ENCODE measurements at regions not wholly inside any gene's neighbourhood (a gene's known extent, or its start where the extent isn't known, plus 50 kb on each side); places are given as distances from the start of the nearest gene placed in this dataset.

DNA sequence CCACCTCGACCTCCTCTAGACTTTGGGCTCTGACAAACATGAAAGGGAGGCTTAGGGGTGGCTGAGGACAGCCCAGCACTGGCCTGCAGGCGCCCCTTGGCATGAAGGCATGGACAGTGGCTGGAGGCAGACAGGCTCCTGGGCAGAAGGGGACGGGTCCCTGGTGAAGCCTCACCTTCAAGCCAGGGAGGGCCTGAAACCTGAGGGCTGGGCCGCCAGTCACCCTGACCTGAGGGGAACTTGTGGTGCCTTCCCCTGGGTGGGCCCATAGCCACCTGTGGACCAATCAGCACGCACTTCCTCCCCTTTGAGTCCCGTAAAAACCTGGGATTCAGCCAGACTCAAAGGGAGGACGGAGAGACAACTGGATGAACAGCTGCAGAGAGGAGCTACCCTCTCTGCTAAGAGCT, 90.4 kb upstream of the PUM3 start:
- Histone ChIP-seq H3K4me3 (replicated peaks in 1 of 3) (no peak overlapping the region), H3K27me3 (no peaks in the 10 kb centered on the region), H3K9me3 (no peaks in the 10 kb centered on the region), H3K4me1 (no peaks in the 10 kb centered on the region), H3K36me3 (no peaks in the 10 kb centered on the region), H3K27ac (no peak overlapping the region)
- WGBS, 2 donors, result 80 to 81% methylated on average over 4 to 7 of the region's 7 CpGs
- TF ChIP-seq, protein P1, sequence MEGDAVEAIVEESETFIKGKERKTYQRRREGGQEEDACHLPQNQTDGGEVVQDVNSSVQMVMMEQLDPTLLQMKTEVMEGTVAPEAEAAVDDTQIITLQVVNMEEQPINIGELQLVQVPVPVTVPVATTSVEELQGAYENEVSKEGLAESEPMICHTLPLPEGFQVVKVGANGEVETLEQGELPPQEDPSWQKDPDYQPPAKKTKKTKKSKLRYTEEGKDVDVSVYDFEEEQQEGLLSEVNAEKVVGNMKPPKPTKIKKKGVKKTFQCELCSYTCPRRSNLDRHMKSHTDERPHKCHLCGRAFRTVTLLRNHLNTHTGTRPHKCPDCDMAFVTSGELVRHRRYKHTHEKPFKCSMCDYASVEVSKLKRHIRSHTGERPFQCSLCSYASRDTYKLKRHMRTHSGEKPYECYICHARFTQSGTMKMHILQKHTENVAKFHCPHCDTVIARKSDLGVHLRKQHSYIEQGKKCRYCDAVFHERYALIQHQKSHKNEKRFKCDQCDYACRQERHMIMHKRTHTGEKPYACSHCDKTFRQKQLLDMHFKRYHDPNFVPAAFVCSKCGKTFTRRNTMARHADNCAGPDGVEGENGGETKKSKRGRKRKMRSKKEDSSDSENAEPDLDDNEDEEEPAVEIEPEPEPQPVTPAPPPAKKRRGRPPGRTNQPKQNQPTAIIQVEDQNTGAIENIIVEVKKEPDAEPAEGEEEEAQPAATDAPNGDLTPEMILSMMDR (IDR thresholded peaks at IDR 0.05), result no peak
- TF ChIP-seq POLR2A (IDR thresholded peaks at IDR 0.05), result no peak
- intact Hi-C loops (cut with DNase I), result no loop called here
- DNase-seq, result no peak

DNA sequence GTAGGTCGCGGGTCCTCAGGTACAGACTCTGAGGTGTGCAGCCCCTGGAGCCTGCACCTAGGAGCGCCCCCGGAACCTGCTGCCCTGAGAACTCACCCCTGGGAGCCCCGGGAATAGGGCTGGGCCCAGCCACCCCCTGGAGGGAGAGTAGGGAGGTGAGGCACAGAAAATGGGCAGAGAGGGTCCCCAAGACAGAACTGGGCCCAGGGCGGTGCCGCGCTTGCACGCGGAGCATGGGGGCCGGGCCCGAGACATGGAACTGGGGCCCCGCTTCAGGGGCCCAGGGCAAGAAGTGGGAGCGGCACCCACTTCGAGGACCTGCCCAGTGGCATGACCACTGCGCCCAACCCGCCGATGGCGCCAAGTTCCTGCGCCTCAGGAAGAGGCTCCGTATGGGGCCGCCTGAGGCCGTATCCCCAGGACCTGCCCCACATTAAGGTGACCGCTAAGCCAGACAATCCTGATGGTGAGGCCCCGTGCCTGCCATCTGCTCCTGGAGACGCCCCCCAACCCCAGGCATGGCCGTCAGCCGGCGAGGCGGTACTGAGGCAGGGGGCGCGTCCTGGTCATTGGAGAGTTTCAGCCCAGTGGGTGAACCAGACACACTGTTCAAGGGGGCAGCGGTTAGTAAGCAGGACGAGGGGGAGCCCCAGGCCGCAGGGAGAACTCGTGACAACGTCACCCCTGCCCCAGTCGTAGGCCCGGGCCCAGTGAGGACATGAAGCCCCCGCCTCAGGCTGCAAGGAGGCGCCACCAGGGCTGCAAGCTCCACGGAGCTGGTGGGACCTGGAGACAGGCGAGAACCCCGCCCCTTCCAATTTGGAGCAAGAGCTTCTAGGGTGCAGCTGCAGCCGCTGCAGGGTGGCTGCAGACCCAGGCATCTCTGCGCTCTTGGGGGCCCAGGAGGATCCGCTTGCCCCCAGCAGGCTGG, 89.5 kb upstream of the PUM3 start:
- DNase-seq, result no peak
- intact Hi-C loops (cut with DNase I), result no loop called here
- WGBS, 2 donors, result 85 to 93% methylated on average over 16 to 38 of the region's 47 CpGs

DNA sequence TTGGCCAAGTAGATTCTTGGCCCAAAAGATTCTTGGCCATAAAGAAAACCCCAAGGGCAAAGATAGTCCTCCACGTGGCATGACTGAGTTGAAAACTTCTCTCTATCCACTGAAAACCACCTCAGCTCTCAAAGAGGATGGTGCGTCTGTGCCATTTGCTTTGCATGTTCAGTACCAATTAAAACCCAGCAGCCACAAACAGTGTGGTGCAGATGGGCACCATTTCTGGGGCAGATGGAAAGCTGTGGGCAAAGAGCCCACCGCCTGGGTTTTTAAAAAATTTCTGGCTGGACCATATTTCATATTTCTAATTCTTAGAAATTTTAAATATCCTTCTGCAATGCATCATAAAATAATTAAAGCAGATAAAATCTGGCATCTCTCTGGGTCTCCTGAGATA, 84.5 kb upstream of the PUM3 start:
- Histone ChIP-seq H3K9me3 (no peaks in the 10 kb centered on the region), H3K36me3 (no peaks in the 10 kb centered on the region), H3K4me3 (replicated peaks in 1 of 3) (no peak overlapping the region), H3K27ac (no peak overlapping the region), H3K27me3 (no peaks in the 10 kb centered on the region), H3K4me1 (no peaks in the 10 kb centered on the region)
- TF ChIP-seq, protein P1 (IDR thresholded peaks at IDR 0.05), result no peak
- no peak for TF ChIP-seq POLR2A (IDR thresholded peaks at IDR 0.05)
- intact Hi-C loops (cut with DNase I), result no loop called here
- WGBS, 2 donors, result 78 to 83% methylated on average over 3 of the region's 3 CpGs
- DNase-seq, result no peak

More for the DNA sequence above, 89.5 kb upstream of the PUM3 start:
- H3K4me3 ChIP-seq (replicated peaks in 1 of 3), result no peak overlapping the region
- no peaks in the 10 kb centered on the region for H3K9me3 ChIP-seq
- H3K36me3 ChIP-seq, result no peaks in the 10 kb centered on the region
- H3K27me3 ChIP-seq, result no peaks in the 10 kb centered on the region
- H3K4me1 ChIP-seq, result no peaks in the 10 kb centered on the region
- no peak overlapping the region for H3K27ac ChIP-seq
- no peak for TF ChIP-seq POLR2A (IDR thresholded peaks at IDR 0.05)
- TF ChIP-seq, protein P1 (IDR thresholded peaks at IDR 0.05), result no peak

DNA sequence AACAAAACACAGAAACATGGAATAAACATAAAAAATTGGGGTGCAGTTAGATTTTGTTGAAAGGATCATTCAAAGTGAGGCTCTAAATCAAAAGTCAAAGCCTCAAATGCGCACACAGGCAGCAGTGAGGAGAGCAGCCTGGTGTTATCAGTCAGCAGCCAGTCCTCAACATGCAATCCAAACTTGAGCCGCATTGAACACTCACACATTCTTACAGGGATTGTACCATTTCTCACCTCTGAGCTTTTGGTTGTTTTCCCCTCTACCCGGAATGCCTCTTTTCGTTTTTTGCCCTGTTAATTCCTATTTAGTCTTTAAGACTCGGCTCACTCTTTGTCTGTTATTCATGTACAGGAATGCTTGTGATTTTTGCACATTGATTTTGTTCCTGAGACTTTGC, 81.1 kb upstream of the PUM3 start:
- TF ChIP-seq POLR2A (IDR thresholded peaks at IDR 0.05), result no peak
- TF ChIP-seq, protein P1 (IDR thresholded peaks at IDR 0.05), result no peak
- H3K4me1 ChIP-seq, result peaks cover 0 to under 1% of the 10 kb centered on the region in 2 donors
- H3K36me3 ChIP-seq, result no peaks in the 10 kb centered on the region
- no peak overlapping the region for H3K27ac ChIP-seq
- no peaks in the 10 kb centered on the region for H3K27me3 ChIP-seq
- H3K4me3 ChIP-seq (replicated peaks in 1 of 3), result no peak overlapping the region
- no peak for DNase-seq
- WGBS, 2 donors, result 60 to 71% methylated on average over 5 of the region's 5 CpGs
- intact Hi-C loops (cut with DNase I), result no loop called here
- no peaks in the 10 kb centered on the region for H3K9me3 ChIP-seq

DNA sequence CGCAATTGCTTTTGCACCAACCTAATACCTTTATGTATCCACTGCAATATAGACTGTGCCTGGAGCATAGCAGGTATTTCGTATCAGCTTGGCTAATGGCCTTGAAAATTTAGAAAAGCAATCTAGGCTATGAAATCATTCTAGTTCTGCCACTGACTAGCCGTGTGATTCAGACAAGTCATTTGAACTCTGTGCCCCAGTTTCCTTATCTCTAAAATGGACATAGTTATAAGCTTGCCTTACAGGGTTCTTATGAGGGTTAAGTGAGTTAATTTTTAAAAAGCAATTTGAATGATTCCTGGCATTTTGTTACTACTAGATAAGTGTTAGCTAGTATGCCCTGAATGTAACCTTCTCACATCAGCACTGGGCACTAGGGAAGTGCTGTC, 80.5 kb upstream of the PUM3 start:
- 86 to 93% methylated on average over 3 of the region's 3 CpGs for WGBS, 2 donors

More for the DNA sequence above, 80.5 kb upstream of the PUM3 start:
- intact Hi-C loops (cut with DNase I), result no loop called here
- Histone ChIP-seq H3K9me3 (no peaks in the 10 kb centered on the region), H3K27me3 (no peaks in the 10 kb centered on the region), H3K4me1 (peaks cover 0 to 3% of the 10 kb centered on the region in 2 donors), H3K36me3 (no peaks in the 10 kb centered on the region), H3K27ac (no peak overlapping the region), H3K4me3 (replicated peaks in 1 of 3) (no peak overlapping the region)
- TF ChIP-seq POLR2A (IDR thresholded peaks at IDR 0.05), result no peak
- TF ChIP-seq, protein P1 (IDR thresholded peaks at IDR 0.05), result no peak
- no peak for DNase-seq
